DND-41 (cell line): ENCODE measurements at regions not wholly inside any gene's neighbourhood (a gene's known extent, or its start where the extent isn't known, plus 50 kb on each side); places are given as distances from the start of the nearest gene placed in this dataset.
"Not testable (repeated sequence)": the region's sequence is repeated elsewhere in the genome, so short reads cannot be mapped to it uniquely, and the experiment has no call there.

ENCODE experiments used
- ATAC-seq: fragments of 200-7000 bp; cut with Tn5 transposase; 3 replicates; pipeline ENCODE4 v1.9.1; 2021; ENCODE audit warnings: low read depth; ENCODE audit not compliant: insufficient read depth
- DNase-seq: peaks from one replicate; pipeline ENCODE4 v3.0.0-alpha.2; 2020
- H2AFZ ChIP-seq: 2 replicates; pipeline ENCODE4 v1.6.0; 2012; ENCODE audit warnings: low read depth, low read length
- H3K27ac ChIP-seq: 2 replicates; pipeline ENCODE4 v1.5.1; 2012; ENCODE audit warnings: low read length, inconsistent platforms
- H3K27me3 ChIP-seq: fragments of 200-600 bp; sonication (generic); 2 replicates; pipeline ENCODE4 v1.6.0; 2012; ENCODE audit warnings: low read length, mild to moderate bottlenecking, inconsistent platforms; ENCODE audit not compliant: insufficient read depth, poor library complexity
- H3K36me3 ChIP-seq: 2 replicates; pipeline ENCODE4 v1.5.1; 2012; ENCODE audit warnings: low read length, inconsistent platforms; ENCODE audit not compliant: insufficient read depth
- H3K4me1 ChIP-seq: 2 replicates; pipeline ENCODE4 v1.5.1; 2012; ENCODE audit warnings: mild to moderate bottlenecking, low read length; ENCODE audit not compliant: insufficient read depth
- H3K4me2 ChIP-seq: 2 replicates; pipeline ENCODE4 v1.6.0; 2012; ENCODE audit warnings: mild to moderate bottlenecking, moderate library complexity, low read length, inconsistent platforms; ENCODE audit not compliant: insufficient read depth
- H3K4me3 ChIP-seq, 2 experiments: fragments of 200-600 bp in 1 of 2; shearing (Covaris generic) in 1 of 2; 2 replicates each; pipeline ENCODE4 v1.5.1; 2012 to 2016; ENCODE audit warnings: inconsistent platforms in 2 of 2, low read length in 2 of 2, mild to moderate bottlenecking in 2 of 2, low read depth in 1 of 2, moderate library complexity in 1 of 2
- H3K79me2 ChIP-seq: 2 replicates; pipeline ENCODE4 v1.6.0; 2012; ENCODE audit warnings: low read length, inconsistent platforms; ENCODE audit not compliant: insufficient read depth
- H3K9ac ChIP-seq: 2 replicates; pipeline ENCODE4 v1.6.0; 2012; ENCODE audit warnings: low read depth, mild to moderate bottlenecking, inconsistent platforms, low read length, moderate library complexity
- H3K9me3 ChIP-seq: 2 replicates; pipeline ENCODE4 v1.5.1; 2012; ENCODE audit warnings: low read length, moderate library complexity, mild to moderate bottlenecking, inconsistent platforms; ENCODE audit not compliant: insufficient read depth, severe bottlenecking
- H4K20me1 ChIP-seq: 2 replicates; pipeline ENCODE4 v1.6.0; 2012; ENCODE audit warnings: low read length; ENCODE audit not compliant: insufficient read depth
- EZH2 ChIP-seq: IDR thresholded peaks from 3 replicates; pipeline ENCODE4 v1.6.1; 2012; ENCODE audit warnings: borderline replicate concordance, low read depth, mild to moderate bottlenecking, moderate library complexity, low read length, inconsistent platforms; ENCODE audit not compliant: severe bottlenecking
- TF ChIP-seq, protein P1 (sequence below): IDR thresholded peaks from 2 replicates; pipeline ENCODE4 v1.5.1; 2012; ENCODE audit warnings: borderline replicate concordance, low read length, moderate library complexity, mild to moderate bottlenecking; ENCODE audit not compliant: poor library complexity, severe bottlenecking; ENCODE audit errors: extremely low read depth

DNA sequence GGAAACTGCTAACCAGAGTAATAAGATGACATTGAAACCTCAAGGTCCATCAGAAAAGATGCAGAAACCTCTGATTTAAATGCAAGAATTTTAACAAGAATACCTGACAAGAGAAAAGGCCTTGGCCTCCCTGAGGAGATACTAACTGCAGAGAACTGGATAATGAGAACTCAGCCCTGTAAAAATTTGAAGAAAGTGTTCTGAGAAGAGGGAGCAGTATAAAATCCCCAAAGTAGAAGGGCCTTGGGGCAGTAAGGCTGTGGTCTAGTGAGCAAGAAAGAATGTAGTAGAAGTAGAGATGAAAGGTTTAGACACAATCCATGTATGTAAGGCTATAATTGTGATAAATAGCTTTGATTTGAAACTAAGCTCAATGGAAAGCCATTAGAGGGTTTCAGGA lies 394.1 kb downstream of the ZBBX start:
- ATAC-seq: no peak
- Histone ChIP-seq H3K9me3 (no peaks in the 10 kb centered on the region), H3K4me1 (no peaks in the 10 kb centered on the region), H3K36me3 (no peaks in the 10 kb centered on the region), H3K4me2 (no peak overlapping the region), H3K4me3 (no peak overlapping the region), H4K20me1 (no peaks in the 10 kb centered on the region), H3K79me2 (no peaks in the 10 kb centered on the region), H3K9ac (no peak overlapping the region), H2AFZ (no peak overlapping the region), H3K27ac (no peak overlapping the region), H3K27me3 (no peaks in the 10 kb centered on the region)
- TF ChIP-seq, protein P1, sequence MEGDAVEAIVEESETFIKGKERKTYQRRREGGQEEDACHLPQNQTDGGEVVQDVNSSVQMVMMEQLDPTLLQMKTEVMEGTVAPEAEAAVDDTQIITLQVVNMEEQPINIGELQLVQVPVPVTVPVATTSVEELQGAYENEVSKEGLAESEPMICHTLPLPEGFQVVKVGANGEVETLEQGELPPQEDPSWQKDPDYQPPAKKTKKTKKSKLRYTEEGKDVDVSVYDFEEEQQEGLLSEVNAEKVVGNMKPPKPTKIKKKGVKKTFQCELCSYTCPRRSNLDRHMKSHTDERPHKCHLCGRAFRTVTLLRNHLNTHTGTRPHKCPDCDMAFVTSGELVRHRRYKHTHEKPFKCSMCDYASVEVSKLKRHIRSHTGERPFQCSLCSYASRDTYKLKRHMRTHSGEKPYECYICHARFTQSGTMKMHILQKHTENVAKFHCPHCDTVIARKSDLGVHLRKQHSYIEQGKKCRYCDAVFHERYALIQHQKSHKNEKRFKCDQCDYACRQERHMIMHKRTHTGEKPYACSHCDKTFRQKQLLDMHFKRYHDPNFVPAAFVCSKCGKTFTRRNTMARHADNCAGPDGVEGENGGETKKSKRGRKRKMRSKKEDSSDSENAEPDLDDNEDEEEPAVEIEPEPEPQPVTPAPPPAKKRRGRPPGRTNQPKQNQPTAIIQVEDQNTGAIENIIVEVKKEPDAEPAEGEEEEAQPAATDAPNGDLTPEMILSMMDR: no peak
- TF ChIP-seq EZH2: no peak
- DNase-seq: no peak

DNA sequence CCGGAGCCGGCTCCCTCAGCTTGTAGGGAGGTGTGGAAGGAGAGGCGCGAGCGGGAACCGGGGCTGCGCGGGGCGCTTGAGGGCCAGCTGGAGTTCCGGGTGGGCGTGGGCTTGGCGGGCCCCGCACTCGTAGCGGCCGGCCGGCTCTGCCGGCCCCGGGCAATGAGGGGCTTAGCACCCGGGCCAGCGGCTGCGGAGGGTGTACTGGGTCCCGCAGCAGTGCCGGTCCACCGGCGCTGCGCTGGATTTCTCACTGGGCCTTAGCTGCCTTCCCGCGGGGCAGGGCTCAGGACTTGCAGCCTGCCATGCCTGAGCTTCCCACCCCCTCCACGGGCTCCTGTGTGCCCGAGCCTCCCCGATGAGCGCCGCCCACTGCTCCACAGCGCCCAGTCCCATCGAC lies 404.3 kb downstream of the ZBBX start:
- ATAC-seq, H3K4me3 ChIP-seq, H3K9ac ChIP-seq, H3K4me2 ChIP-seq, H2AFZ ChIP-seq, H3K36me3 ChIP-seq, H3K27me3 ChIP-seq, H3K9me3 ChIP-seq, DNase-seq, H3K4me1 ChIP-seq, H3K27ac ChIP-seq, H4K20me1 ChIP-seq, H3K79me2 ChIP-seq: not testable (repeated sequence)

DNA sequence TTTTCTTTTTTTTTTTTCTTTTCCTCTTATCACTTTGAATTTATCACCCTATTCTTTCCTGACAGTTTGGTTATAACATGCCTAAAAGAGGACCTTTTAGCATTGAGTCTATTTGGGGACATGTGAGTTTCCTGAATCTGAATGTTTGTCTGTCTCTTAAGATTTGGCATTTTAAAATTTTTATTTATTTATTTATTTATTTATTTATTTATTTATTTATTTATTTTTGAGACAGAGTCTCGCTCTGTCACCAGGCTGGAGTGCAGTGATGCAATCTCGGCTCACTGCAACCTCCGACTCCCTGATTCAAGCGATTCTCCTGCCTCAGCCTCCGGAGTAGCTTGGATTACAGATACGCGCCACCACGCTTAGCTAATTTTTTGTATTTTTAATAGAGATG lies 412.4 kb downstream of the ZBBX start:
- not testable (repeated sequence) for H3K9ac ChIP-seq, H3K27ac ChIP-seq, H3K79me2 ChIP-seq, H3K36me3 ChIP-seq, H3K4me3 ChIP-seq, H3K9me3 ChIP-seq, H2AFZ ChIP-seq, ATAC-seq, H3K27me3 ChIP-seq, H3K4me1 ChIP-seq, H3K4me2 ChIP-seq, DNase-seq, H4K20me1 ChIP-seq

DNA sequence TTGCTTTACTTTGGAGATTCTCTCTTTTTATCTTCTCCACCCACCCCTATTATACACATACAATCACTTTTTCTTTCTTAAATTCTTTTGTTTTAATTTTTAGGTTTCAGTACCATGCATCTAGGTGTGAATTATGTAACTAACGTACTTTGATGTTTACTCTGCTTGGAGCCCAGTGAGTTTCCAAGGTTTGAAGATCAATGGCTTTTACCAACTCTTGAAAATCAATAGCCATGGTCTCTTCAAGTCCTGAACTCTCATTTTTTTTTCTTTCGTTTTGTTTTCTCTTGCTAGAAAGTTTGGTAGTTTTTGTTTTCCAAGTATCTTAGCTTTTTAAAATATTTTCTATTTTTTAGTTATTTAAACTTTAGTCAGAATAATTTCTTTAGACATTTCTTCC lies 417.2 kb downstream of the ZBBX start:
- H3K4me2 ChIP-seq: no peak overlapping the region
- H3K27ac ChIP-seq: no peak overlapping the region
- H3K36me3 ChIP-seq: no peaks in the 10 kb centered on the region
- no peak overlapping the region for H3K9ac ChIP-seq
- no peak overlapping the region for H3K4me3 ChIP-seq
- DNase-seq (no peak), ATAC-seq (no peak)
- H3K79me2 ChIP-seq: no peaks in the 10 kb centered on the region
- H3K9me3 ChIP-seq: no peaks in the 10 kb centered on the region
- no peaks in the 10 kb centered on the region for H3K27me3 ChIP-seq
- H3K4me1 ChIP-seq: no peaks in the 10 kb centered on the region
- H4K20me1 ChIP-seq: no peaks in the 10 kb centered on the region
- no peak for TF ChIP-seq EZH2
- TF ChIP-seq, protein P1: no peak
- no peak overlapping the region for H2AFZ ChIP-seq
